ENCODE measurements at regions not wholly inside any gene's neighbourhood (a gene's known extent, or its start where the extent isn't known, plus 50 kb on each side); places are given as distances from the start of the nearest gene placed in this dataset.

- no peaks in the 10 kb centered on the region for H3K79me2 ChIP-seq (ENCODE audit: insufficient read depth, low read length)
- intact Hi-C loops (cut with micrococcal nuclease; ENCODE audit: unreplicated experiment) (no loop called here), in situ Hi-C loops (cut with HindIII; ENCODE audit: extremely low pct_ligation_motif_present, low pct_unique_long_range_greater_than_20kb) (no loop called here)
- ATAC-seq (no peak), DNase-seq (ENCODE audit: low spot score) (no peak), FAIRE-seq (no peak)
- POLR2A ChIA-PET = no interaction called here
- 6% methylated on average over 2 of the region's 2 CpGs for WGBS (ENCODE audit: low lambda C conversion rate)
- H3K27ac ChIP-seq (ENCODE audit: extremely low read length, insufficient read depth, low read length) = no peak overlapping the region
- TF ChIP-seq RBM39 (IDR thresholded peaks at IDR 0.05; ENCODE audit: low read depth, low read length, poor library complexity, severe bottlenecking) = no peak
- CTCF ChIA-PET (ENCODE audit: low intra/inter-chr PET ratio, low total read pairs) = no interaction called here
- H4K20me1 ChIP-seq (ENCODE audit: insufficient read depth, low read length) = no peaks in the 10 kb centered on the region
- no peaks in the 10 kb centered on the region for H3K27me3 ChIP-seq (ENCODE audit: control insufficient read depth in 1 of 2, insufficient read depth in 2 of 2, low read length in 2 of 2)
- H3K4me3 ChIP-seq (replicated peaks in 1 of 3; ENCODE audit: insufficient read depth in 1 of 3, low read depth in 2 of 3, low read length in 3 of 3) = no peak overlapping the region
- H2AFZ ChIP-seq (ENCODE audit: low read length) = no peak overlapping the region
- no TSS peak for BruUV-seq (replicated peaks)
- H3K4me2 ChIP-seq (ENCODE audit: low read depth, low read length) = no peak overlapping the region
- H3K9me3 ChIP-seq (ENCODE audit: low read length) = no peaks in the 10 kb centered on the region
- H3K36me3 ChIP-seq (replicated peaks in 1 of 2; ENCODE audit: control insufficient read depth in 1 of 2, insufficient read depth in 2 of 2, low read length in 2 of 2) = no peaks in the 10 kb centered on the region
- no peak overlapping the region for H3K9ac ChIP-seq (ENCODE audit: insufficient read depth, low read depth, low read length)
- H3K4me1 ChIP-seq (ENCODE audit: insufficient read depth, low read length) = no peaks in the 10 kb centered on the region
Observed at GRCh38 chr5:84437673-84438315, 53.1 kb upstream of the EDIL3 start.

GRCh38 chr5:84436866-84437265, 52.2 kb upstream of the EDIL3 start:
- H3K9me3 ChIP-seq (ENCODE audit: low read length) = no peaks in the 10 kb centered on the region
- intact Hi-C loops (cut with micrococcal nuclease; ENCODE audit: unreplicated experiment) = no loop called here
- TF ChIP-seq CC2D1A (CRISPR knock-in tag; IDR thresholded peaks at IDR 0.05) = no peak
- TF ChIP-seq SMYD3 (CRISPR knock-in tag; IDR thresholded peaks at IDR 0.05) = no peak
- no peak for TF ChIP-seq ZNF816 (CRISPR knock-in tag; IDR thresholded peaks at IDR 0.05; ENCODE audit: borderline replicate concordance)
- TF ChIP-seq ZNF124 (CRISPR knock-in tag; IDR thresholded peaks at IDR 0.05) = no peak
- TF ChIP-seq MEIS2 (CRISPR knock-in tag; IDR thresholded peaks at IDR 0.05) = no peak
- TF ChIP-seq FOXP4 (CRISPR knock-in tag; IDR thresholded peaks at IDR 0.05) = no peak
- no peak for TF ChIP-seq DMAP1 (CRISPR knock-in tag; IDR thresholded peaks at IDR 0.05)
- no peak for TF ChIP-seq DDIT3 (CRISPR knock-in tag; IDR thresholded peaks at IDR 0.05)
- no peak for TF ChIP-seq HDAC6 (IDR thresholded peaks at IDR 0.05; ENCODE audit: low read depth, low read length)
- no peak for TF ChIP-seq ZNF572 (CRISPR knock-in tag; IDR thresholded peaks at IDR 0.05)
- TF ChIP-seq ZNF709 (CRISPR knock-in tag; IDR thresholded peaks at IDR 0.05) = no peak
- no peak for TF ChIP-seq ZNF790 (CRISPR knock-in tag; IDR thresholded peaks at IDR 0.05; ENCODE audit: borderline replicate concordance)
- TF ChIP-seq TAF1 (CRISPR knock-in tag; IDR thresholded peaks at IDR 0.05) = no peak
- TF ChIP-seq NR1H2 (CRISPR knock-in tag; IDR thresholded peaks at IDR 0.05; ENCODE audit: borderline replicate concordance, low read depth) = no peak
- no peak for TF ChIP-seq TERF1 (CRISPR knock-in tag; IDR thresholded peaks at IDR 0.05)
- H3K4me3 ChIP-seq (replicated peaks in 1 of 3; ENCODE audit: insufficient read depth in 1 of 3, low read depth in 2 of 3, low read length in 3 of 3) = no peak overlapping the region
- BruUV-seq (replicated peaks) = no TSS peak
- DNase-seq (ENCODE audit: low spot score) (no peak), FAIRE-seq (no peak), ATAC-seq (no peak)
- no peaks in the 10 kb centered on the region for H3K36me3 ChIP-seq (replicated peaks in 1 of 2; ENCODE audit: control insufficient read depth in 1 of 2, insufficient read depth in 2 of 2, low read length in 2 of 2)
- no peaks in the 10 kb centered on the region for H4K20me1 ChIP-seq (ENCODE audit: insufficient read depth, low read length)
- no peak overlapping the region for H3K9ac ChIP-seq (ENCODE audit: insufficient read depth, low read depth, low read length)
- POLR2A ChIA-PET = no interaction called here
- no peaks in the 10 kb centered on the region for H3K27me3 ChIP-seq (ENCODE audit: control insufficient read depth in 1 of 2, insufficient read depth in 2 of 2, low read length in 2 of 2)
- no peaks in the 10 kb centered on the region for H3K79me2 ChIP-seq (ENCODE audit: insufficient read depth, low read length)
- no peak overlapping the region for H2AFZ ChIP-seq (ENCODE audit: low read length)
- 2% methylated on average over 1 of the region's 1 CpG for WGBS (ENCODE audit: low lambda C conversion rate)
- no peaks in the 10 kb centered on the region for H3K4me1 ChIP-seq (ENCODE audit: insufficient read depth, low read length)
- no peak overlapping the region for H3K27ac ChIP-seq (ENCODE audit: extremely low read length, insufficient read depth, low read length)
- no peak overlapping the region for H3K4me2 ChIP-seq (ENCODE audit: low read depth, low read length)
- in situ Hi-C loops (cut with HindIII; ENCODE audit: extremely low pct_ligation_motif_present, low pct_unique_long_range_greater_than_20kb) = no loop called here
- CTCF ChIA-PET (ENCODE audit: low intra/inter-chr PET ratio, low total read pairs) = no interaction called here

Measured in HepG2 (cell line).